ENCODE measurements at regions not wholly inside any gene's neighbourhood (a gene's known extent, or its start where the extent isn't known, plus 50 kb on each side); places are given as distances from the start of the nearest gene placed in this dataset.

DNA sequence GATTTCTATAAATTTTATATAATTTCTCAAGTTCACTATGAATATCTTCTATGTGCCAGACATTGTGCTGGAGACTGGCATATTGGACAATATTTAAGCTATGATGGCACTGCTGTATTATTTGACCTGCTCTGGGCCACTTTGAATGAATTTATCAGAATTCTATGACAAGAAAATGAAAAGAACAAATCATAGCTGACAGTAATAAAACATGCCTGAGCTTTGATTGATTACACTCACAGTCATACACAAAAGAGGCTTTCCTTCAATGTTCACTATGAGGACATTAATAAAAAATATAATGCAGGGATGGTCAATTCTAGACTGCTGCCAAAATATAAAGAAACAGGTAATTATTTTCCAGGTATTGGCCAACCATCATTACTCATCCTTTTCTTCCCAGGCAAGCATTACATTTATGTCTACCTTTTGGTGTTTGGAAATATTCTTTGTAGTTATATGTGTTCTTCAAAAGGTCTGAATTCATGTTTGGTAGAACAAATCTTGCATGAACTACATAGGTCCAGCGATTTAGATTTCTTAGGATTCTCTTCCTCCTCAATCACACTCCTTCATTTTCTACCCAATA lies 81.0 kb upstream of the ALCAM start:
- TF ChIP-seq, protein P1, sequence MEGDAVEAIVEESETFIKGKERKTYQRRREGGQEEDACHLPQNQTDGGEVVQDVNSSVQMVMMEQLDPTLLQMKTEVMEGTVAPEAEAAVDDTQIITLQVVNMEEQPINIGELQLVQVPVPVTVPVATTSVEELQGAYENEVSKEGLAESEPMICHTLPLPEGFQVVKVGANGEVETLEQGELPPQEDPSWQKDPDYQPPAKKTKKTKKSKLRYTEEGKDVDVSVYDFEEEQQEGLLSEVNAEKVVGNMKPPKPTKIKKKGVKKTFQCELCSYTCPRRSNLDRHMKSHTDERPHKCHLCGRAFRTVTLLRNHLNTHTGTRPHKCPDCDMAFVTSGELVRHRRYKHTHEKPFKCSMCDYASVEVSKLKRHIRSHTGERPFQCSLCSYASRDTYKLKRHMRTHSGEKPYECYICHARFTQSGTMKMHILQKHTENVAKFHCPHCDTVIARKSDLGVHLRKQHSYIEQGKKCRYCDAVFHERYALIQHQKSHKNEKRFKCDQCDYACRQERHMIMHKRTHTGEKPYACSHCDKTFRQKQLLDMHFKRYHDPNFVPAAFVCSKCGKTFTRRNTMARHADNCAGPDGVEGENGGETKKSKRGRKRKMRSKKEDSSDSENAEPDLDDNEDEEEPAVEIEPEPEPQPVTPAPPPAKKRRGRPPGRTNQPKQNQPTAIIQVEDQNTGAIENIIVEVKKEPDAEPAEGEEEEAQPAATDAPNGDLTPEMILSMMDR (optimal IDR thresholded peaks at IDR 0.05 in 1 of 3, IDR thresholded peaks at IDR 0.05 in 1 of 3, conservative IDR thresholded peaks at IDR 0.05 in 1 of 3; ENCODE audit: extremely low read depth in 1 of 3, insufficient read depth in 2 of 3, low read length in 3 of 3) = no peak
- no peak for TF ChIP-seq EZH2 (IDR thresholded peaks at IDR 0.05; ENCODE audit: low read length)
